ENCODE measurements at regions not wholly inside any gene's neighbourhood (a gene's known extent, or its start where the extent isn't known, plus 50 kb on each side); places are given as distances from the start of the nearest gene placed in this dataset.
"Not testable (repeated sequence)": the region's sequence is repeated elsewhere in the genome, so short reads cannot be mapped to it uniquely, and the experiment has no call there.

DNA sequence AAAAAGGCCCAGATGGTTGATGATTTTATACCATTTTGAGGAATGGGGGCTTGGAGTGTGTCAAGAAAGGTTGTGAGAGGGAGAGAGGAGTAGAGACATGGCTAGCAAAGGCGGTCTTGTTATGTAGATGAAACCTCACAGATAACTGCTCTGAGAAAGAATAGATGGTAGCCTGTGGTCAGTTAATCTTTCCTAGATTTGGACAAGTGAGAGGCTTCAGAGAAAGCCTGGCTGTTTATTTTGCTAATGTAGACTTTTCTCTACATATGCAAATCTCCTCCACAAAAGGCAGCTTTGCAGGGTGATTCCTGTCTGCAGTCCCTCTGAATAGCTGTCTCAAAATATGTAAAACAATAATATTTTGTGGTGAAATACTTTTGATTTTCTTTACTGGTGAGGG, 177.3 kb downstream of the OTOL1 start:
- H3K4me1 ChIP-seq: no peaks in the 10 kb centered on the region
- TF ChIP-seq, protein P1, sequence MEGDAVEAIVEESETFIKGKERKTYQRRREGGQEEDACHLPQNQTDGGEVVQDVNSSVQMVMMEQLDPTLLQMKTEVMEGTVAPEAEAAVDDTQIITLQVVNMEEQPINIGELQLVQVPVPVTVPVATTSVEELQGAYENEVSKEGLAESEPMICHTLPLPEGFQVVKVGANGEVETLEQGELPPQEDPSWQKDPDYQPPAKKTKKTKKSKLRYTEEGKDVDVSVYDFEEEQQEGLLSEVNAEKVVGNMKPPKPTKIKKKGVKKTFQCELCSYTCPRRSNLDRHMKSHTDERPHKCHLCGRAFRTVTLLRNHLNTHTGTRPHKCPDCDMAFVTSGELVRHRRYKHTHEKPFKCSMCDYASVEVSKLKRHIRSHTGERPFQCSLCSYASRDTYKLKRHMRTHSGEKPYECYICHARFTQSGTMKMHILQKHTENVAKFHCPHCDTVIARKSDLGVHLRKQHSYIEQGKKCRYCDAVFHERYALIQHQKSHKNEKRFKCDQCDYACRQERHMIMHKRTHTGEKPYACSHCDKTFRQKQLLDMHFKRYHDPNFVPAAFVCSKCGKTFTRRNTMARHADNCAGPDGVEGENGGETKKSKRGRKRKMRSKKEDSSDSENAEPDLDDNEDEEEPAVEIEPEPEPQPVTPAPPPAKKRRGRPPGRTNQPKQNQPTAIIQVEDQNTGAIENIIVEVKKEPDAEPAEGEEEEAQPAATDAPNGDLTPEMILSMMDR (IDR thresholded peaks at IDR 0.05; ENCODE audit: borderline replicate concordance): no peak
- DNase-seq: no peak
- H3K4me3 ChIP-seq: no peak overlapping the region
- no peaks in the 10 kb centered on the region for H3K27me3 ChIP-seq (ENCODE audit: low read depth)
- no peaks in the 10 kb centered on the region for H3K36me3 ChIP-seq
- intact Hi-C loops (cut with micrococcal nuclease): no loop called here
- peaks cover 20% of the 10 kb centered on the region for H3K9me3 ChIP-seq (replicated peaks)
- H3K27ac ChIP-seq (replicated peaks): no peak overlapping the region

DNA sequence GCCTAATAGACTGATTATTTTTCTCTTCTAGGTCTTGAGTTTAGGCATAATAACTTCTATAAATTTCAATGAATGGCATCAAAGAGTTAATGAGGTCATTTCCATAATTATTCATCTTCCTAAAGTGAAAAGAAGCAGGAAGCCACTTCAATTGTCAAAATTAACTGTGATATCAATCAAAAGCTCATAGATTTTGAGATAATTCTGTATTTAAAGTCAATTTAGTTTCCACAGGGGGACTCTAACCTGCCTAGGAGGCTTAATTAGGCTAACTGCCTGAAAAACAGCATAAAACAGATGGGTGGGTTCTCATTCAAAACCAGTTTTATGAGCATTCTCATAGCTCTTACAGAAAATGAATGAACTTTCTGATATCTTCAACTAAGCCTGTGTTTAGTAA, 177.8 kb downstream of the OTOL1 start:
- H3K4me1 ChIP-seq: no peaks in the 10 kb centered on the region

DNA sequence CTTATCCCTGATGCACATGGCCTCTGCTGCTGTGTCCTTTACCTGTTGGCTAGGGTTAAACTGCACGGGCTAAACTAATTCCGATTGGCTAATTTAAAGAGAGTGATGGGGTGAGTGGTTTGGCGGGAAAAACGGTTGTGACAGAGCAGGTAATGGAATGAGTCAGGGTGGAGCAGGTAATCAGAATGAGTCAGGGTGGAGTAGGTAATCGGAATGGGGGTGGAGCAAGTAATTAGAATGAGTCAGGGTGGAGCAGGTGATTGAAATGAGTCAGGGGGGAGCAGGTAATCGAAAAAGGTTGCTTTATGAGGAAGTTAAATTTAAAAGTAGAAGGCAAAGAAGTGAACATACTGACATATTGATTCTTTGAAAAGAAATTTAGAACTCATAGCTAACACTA, 185.2 kb downstream of the OTOL1 start:
- H3K27me3 ChIP-seq (ENCODE audit: low read depth): not testable (repeated sequence)

More for the DNA sequence above, 177.8 kb downstream of the OTOL1 start:
- TF ChIP-seq, protein P1 (IDR thresholded peaks at IDR 0.05; ENCODE audit: borderline replicate concordance): no peak
- no peaks in the 10 kb centered on the region for H3K36me3 ChIP-seq
- H3K9me3 ChIP-seq (replicated peaks): peaks cover 14% of the 10 kb centered on the region
- no peaks in the 10 kb centered on the region for H3K27me3 ChIP-seq (ENCODE audit: low read depth)
- no peak overlapping the region for H3K4me3 ChIP-seq
- DNase-seq: no peak
- H3K27ac ChIP-seq (replicated peaks): no peak overlapping the region
- intact Hi-C loops (cut with micrococcal nuclease): no loop called here

DNA sequence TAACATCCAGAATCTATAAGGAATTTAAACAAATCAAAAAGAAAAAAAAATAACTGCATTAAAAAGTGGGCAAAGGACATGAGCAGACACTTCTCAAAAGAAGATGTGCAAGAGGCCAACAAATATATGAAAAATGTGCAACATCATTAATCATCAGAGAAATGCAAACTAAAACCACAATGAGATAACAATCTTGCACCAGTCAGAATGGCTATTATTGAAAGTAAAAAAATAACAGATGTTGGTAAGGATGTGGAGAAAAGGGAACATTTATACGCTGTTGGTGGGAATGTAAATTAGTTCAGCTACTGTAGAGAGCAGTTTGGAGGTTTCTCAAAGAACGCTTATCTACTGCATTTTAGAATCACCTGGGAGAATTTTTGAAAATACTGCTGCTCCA, 186.1 kb downstream of the OTOL1 start:
- intact Hi-C loops (cut with micrococcal nuclease): no loop called here
- Histone ChIP-seq H3K36me3 (no peaks in the 10 kb centered on the region), H3K4me3 (no peak overlapping the region), H3K9me3 (replicated peaks) (peaks cover 4% of the 10 kb centered on the region), H3K4me1 (no peaks in the 10 kb centered on the region), H3K27ac (replicated peaks) (no peak overlapping the region), H3K27me3 (ENCODE audit: low read depth) (no peaks in the 10 kb centered on the region)
- TF ChIP-seq, protein P1 (IDR thresholded peaks at IDR 0.05; ENCODE audit: borderline replicate concordance): no peak
- no peak for DNase-seq

More for the DNA sequence above, 185.2 kb downstream of the OTOL1 start:
- H3K27ac ChIP-seq (replicated peaks); H3K9me3 ChIP-seq (replicated peaks); H3K36me3 ChIP-seq; H3K4me1 ChIP-seq; intact Hi-C loops (cut with micrococcal nuclease); H3K4me3 ChIP-seq; DNase-seq: not testable (repeated sequence)

DNA sequence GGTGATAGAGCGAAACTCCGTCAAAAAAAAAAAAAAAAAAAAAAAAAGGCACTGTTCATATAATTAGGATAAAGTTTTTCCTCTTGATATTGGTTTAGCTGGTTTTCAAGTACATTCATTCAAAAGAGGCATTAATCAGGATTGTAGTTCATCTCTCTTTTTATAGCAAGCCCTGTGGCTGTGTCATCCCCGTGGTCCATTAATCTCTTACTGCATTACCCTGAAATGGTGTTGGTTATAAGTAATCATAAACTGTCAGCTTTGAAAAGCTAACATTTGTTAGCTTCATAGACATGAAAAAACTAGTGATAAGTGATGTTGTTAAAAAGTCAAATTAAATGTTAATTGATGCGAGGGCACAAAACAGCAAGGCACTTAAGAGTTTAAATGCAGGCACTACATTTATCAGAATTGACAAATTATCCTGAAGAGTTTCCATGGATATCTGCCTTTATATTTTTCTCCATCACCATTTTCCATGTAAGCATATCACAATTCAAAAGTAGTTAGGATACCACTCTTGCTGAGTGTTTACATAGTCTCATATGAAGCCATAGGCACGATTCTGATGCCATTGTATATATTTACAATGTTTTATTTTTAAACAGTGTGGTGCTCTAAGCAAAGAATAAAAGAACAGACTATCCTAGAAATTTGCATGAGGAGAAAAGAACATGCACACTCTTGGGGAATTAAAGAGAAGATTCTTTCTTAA, 193.1 kb downstream of the OTOL1 start:
- DNase-seq: no peak
- TF ChIP-seq, protein P1 (IDR thresholded peaks at IDR 0.05; ENCODE audit: borderline replicate concordance): no peak
- Histone ChIP-seq H3K4me3 (no peak overlapping the region), H3K4me1 (no peaks in the 10 kb centered on the region), H3K9me3 (replicated peaks) (no peaks in the 10 kb centered on the region), H3K36me3 (no peaks in the 10 kb centered on the region), H3K27me3 (ENCODE audit: low read depth) (no peaks in the 10 kb centered on the region), H3K27ac (replicated peaks) (no peak overlapping the region)
- intact Hi-C loops (cut with micrococcal nuclease): no loop called here

DNA sequence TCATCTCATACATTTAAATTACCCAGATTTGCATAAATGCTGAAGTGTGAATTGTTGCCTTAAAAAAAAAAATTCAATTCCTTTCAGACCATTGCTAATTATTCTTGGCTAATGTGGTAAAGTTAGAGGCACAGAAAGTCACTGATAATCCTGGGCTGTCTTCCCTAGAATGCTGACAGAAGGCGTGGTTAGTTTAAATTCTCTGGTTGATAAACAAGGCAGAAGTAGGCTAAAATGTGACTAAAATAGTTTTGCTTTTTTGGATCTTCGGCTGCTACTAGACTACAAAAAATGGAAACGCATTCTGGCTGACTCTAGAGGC, 193.7 kb downstream of the OTOL1 start:
- no peak for DNase-seq
- Histone ChIP-seq H3K27ac (replicated peaks) (no peak overlapping the region), H3K4me1 (no peaks in the 10 kb centered on the region), H3K27me3 (ENCODE audit: low read depth) (no peaks in the 10 kb centered on the region), H3K9me3 (replicated peaks) (no peaks in the 10 kb centered on the region), H3K36me3 (no peaks in the 10 kb centered on the region), H3K4me3 (no peak overlapping the region)
- TF ChIP-seq, protein P1 (IDR thresholded peaks at IDR 0.05; ENCODE audit: borderline replicate concordance): no peak
- intact Hi-C loops (cut with micrococcal nuclease): no loop called here
